T-helper 17 cell (primary cell): ENCODE measurements at regions not wholly inside any gene's neighbourhood (a gene's known extent, or its start where the extent isn't known, plus 50 kb on each side); places are given as distances from the start of the nearest gene placed in this dataset.

Source experiments
- ATAC-seq: fragments of 150-1000 bp; cut with Tn5 transposase; 2 replicates; pipeline ENCODE4 v1.10.0; 2021; ENCODE audit warnings: mild to moderate bottlenecking, moderate library complexity
- DNase-seq, 3 donors: peaks; one replicate each; pipeline versions ENCODE4 v3.0.0 to v3.0.0-alpha.2; 2020 to 2021
- H3K9me3 ChIP-seq: one replicate; pipeline ENCODE4 v1.7.0; 2013; ENCODE audit warnings: low read length, mild to moderate bottlenecking; ENCODE audit not compliant: control insufficient read depth, poor library complexity, severe bottlenecking
- H3K27ac Mint-ChIP-seq: one replicate; pipeline ENCODE4 v1.8.0; 2022; ENCODE audit warnings: mild to moderate bottlenecking, moderate library complexity, mixed read lengths
- H3K27me3 Mint-ChIP-seq: one replicate; pipeline ENCODE4 v1.8.0; 2022; ENCODE audit warnings: mixed read lengths
- H3K36me3 Mint-ChIP-seq: one replicate; pipeline ENCODE4 v1.8.0; 2022; ENCODE audit warnings: low read depth, mixed read lengths
- H3K4me1 Mint-ChIP-seq: one replicate; pipeline ENCODE4 v1.8.0; 2022; ENCODE audit warnings: mild to moderate bottlenecking, mixed read lengths
- H3K4me3 Mint-ChIP-seq: one replicate; pipeline ENCODE4 v1.8.0; 2022; ENCODE audit warnings: mild to moderate bottlenecking, moderate library complexity, mixed read lengths

GRCh38 chr2:58664523-58665151 lies 423.5 kb upstream of the FANCL start:
- Mint-ChIP-seq H3K27ac (no peak overlapping the region), H3K4me1 (no peaks in the 10 kb centered on the region), H3K36me3 (peaks cover 2% of the 10 kb centered on the region), H3K27me3 (no peaks in the 10 kb centered on the region), H3K4me3 (no peak overlapping the region)
- H3K9me3 ChIP-seq, result no peaks in the 10 kb centered on the region
- no peak for DNase-seq
- ATAC-seq, result no peak

- no peak overlapping the region for H3K4me3 Mint-ChIP-seq
- no peaks in the 10 kb centered on the region for H3K36me3 Mint-ChIP-seq
- no peaks in the 10 kb centered on the region for H3K4me1 Mint-ChIP-seq
- H3K9me3 ChIP-seq, result no peaks in the 10 kb centered on the region
- no peak overlapping the region for H3K27ac Mint-ChIP-seq
- H3K27me3 Mint-ChIP-seq, result peaks cover 8% of the 10 kb centered on the region
- ATAC-seq (no peak), DNase-seq (no peak)
Observed at GRCh38 chr2:58660046-58660445, 418.9 kb upstream of the FANCL start.

GRCh38 chr2:58655152-58655551 lies 414.0 kb upstream of the FANCL start:
- H3K4me1 Mint-ChIP-seq, result no peaks in the 10 kb centered on the region
- no peak overlapping the region for H3K27ac Mint-ChIP-seq
- ATAC-seq (no peak), DNase-seq (no peak)
- no peaks in the 10 kb centered on the region for H3K9me3 ChIP-seq
- no peaks in the 10 kb centered on the region for H3K36me3 Mint-ChIP-seq
- H3K4me3 Mint-ChIP-seq, result no peak overlapping the region
- peaks cover 8% of the 10 kb centered on the region for H3K27me3 Mint-ChIP-seq

- no peaks in the 10 kb centered on the region for H3K36me3 Mint-ChIP-seq
- ATAC-seq, result no peak
Observed at GRCh38 chr2:58651930-58652329, 410.8 kb upstream of the FANCL start.

GRCh38 chr2:58650781-58651180 lies 409.7 kb upstream of the FANCL start:
- Mint-ChIP-seq H3K4me1 (no peaks in the 10 kb centered on the region), H3K27ac (no peak overlapping the region), H3K36me3 (no peaks in the 10 kb centered on the region), H3K27me3 (no peaks in the 10 kb centered on the region), H3K4me3 (no peak overlapping the region)
- ATAC-seq (no peak), DNase-seq (no peak)
- H3K9me3 ChIP-seq, result no peaks in the 10 kb centered on the region

More at GRCh38 chr2:58651930-58652329, 410.8 kb upstream of the FANCL start:
- Mint-ChIP-seq H3K4me3 (no peak overlapping the region), H3K27ac (no peak overlapping the region), H3K27me3 (peaks cover 4% of the 10 kb centered on the region), H3K4me1 (no peaks in the 10 kb centered on the region)
- no peak for DNase-seq
- H3K9me3 ChIP-seq, result no peaks in the 10 kb centered on the region

- DNase-seq (no peak), ATAC-seq (no peak)
- Mint-ChIP-seq H3K4me1 (no peaks in the 10 kb centered on the region), H3K27me3 (no peaks in the 10 kb centered on the region), H3K4me3 (no peak overlapping the region), H3K27ac (no peak overlapping the region), H3K36me3 (no peaks in the 10 kb centered on the region)
- no peaks in the 10 kb centered on the region for H3K9me3 ChIP-seq
Observed at GRCh38 chr2:58649756-58650155, 408.6 kb upstream of the FANCL start.

GRCh38 chr2:58645017-58645416 lies 403.9 kb upstream of the FANCL start:
- ATAC-seq (no peak), DNase-seq (no peak)
- H3K27me3 Mint-ChIP-seq, result no peaks in the 10 kb centered on the region
- H3K4me1 Mint-ChIP-seq, result no peaks in the 10 kb centered on the region
- H3K36me3 Mint-ChIP-seq, result no peaks in the 10 kb centered on the region
- no peak overlapping the region for H3K4me3 Mint-ChIP-seq
- no peaks in the 10 kb centered on the region for H3K9me3 ChIP-seq
- H3K27ac Mint-ChIP-seq, result no peak overlapping the region

- H3K4me3 Mint-ChIP-seq, result no peak overlapping the region
- H3K9me3 ChIP-seq, result no peaks in the 10 kb centered on the region
- no peak for DNase-seq
- H3K36me3 Mint-ChIP-seq, result no peaks in the 10 kb centered on the region
- no peaks in the 10 kb centered on the region for H3K4me1 Mint-ChIP-seq
- ATAC-seq, result no peak
- no peaks in the 10 kb centered on the region for H3K27me3 Mint-ChIP-seq
- H3K27ac Mint-ChIP-seq, result no peak overlapping the region
Observed at GRCh38 chr2:58644451-58644850, 403.3 kb upstream of the FANCL start.

GRCh38 chr2:58641001-58641400 lies 399.9 kb upstream of the FANCL start:
- DNase-seq (no peak), ATAC-seq (no peak)
- H3K4me3 Mint-ChIP-seq, result no peak overlapping the region
- no peak overlapping the region for H3K27ac Mint-ChIP-seq
- H3K4me1 Mint-ChIP-seq, result no peaks in the 10 kb centered on the region
- H3K9me3 ChIP-seq, result no peaks in the 10 kb centered on the region
- H3K27me3 Mint-ChIP-seq, result peaks cover 10% of the 10 kb centered on the region
- H3K36me3 Mint-ChIP-seq, result no peaks in the 10 kb centered on the region

GRCh38 chr2:58640042-58640441 lies 398.9 kb upstream of the FANCL start:
- ATAC-seq, result no peak
- DNase-seq, result no peak
- no peak overlapping the region for H3K4me3 Mint-ChIP-seq
- no peak overlapping the region for H3K27ac Mint-ChIP-seq
- no peaks in the 10 kb centered on the region for H3K9me3 ChIP-seq
- H3K27me3 Mint-ChIP-seq, result peaks cover 10% of the 10 kb centered on the region
- H3K4me1 Mint-ChIP-seq, result no peaks in the 10 kb centered on the region
- no peaks in the 10 kb centered on the region for H3K36me3 Mint-ChIP-seq

- no peaks in the 10 kb centered on the region for H3K36me3 Mint-ChIP-seq
- H3K27ac Mint-ChIP-seq, result no peak overlapping the region
- H3K9me3 ChIP-seq, result no peaks in the 10 kb centered on the region
- no peaks in the 10 kb centered on the region for H3K4me1 Mint-ChIP-seq
- DNase-seq, result no peak
- ATAC-seq, result no peak
- H3K4me3 Mint-ChIP-seq, result no peak overlapping the region
- peaks cover 10% of the 10 kb centered on the region for H3K27me3 Mint-ChIP-seq
Observed at GRCh38 chr2:58638256-58638805, 397.2 kb upstream of the FANCL start.

- ATAC-seq, result no peak
Observed at GRCh38 chr2:58636872-58637271, 395.7 kb upstream of the FANCL start.

GRCh38 chr2:58635801-58636375 lies 394.8 kb upstream of the FANCL start:
- Mint-ChIP-seq H3K36me3 (no peaks in the 10 kb centered on the region), H3K27ac (no peak overlapping the region), H3K4me1 (no peaks in the 10 kb centered on the region), H3K4me3 (no peak overlapping the region), H3K27me3 (peaks cover 17% of the 10 kb centered on the region)
- DNase-seq, result no peak
- no peak for ATAC-seq
- H3K9me3 ChIP-seq, result no peaks in the 10 kb centered on the region

More at GRCh38 chr2:58636872-58637271, 395.7 kb upstream of the FANCL start:
- no peak for DNase-seq
- no peaks in the 10 kb centered on the region for H3K9me3 ChIP-seq
- no peak overlapping the region for H3K27ac Mint-ChIP-seq
- no peaks in the 10 kb centered on the region for H3K36me3 Mint-ChIP-seq
- H3K4me1 Mint-ChIP-seq, result no peaks in the 10 kb centered on the region
- H3K4me3 Mint-ChIP-seq, result no peak overlapping the region
- H3K27me3 Mint-ChIP-seq, result peaks cover 12% of the 10 kb centered on the region
